SK-N-SH (cell line): ENCODE measurements at regions not wholly inside any gene's neighbourhood (a gene's known extent, or its start where the extent isn't known, plus 50 kb on each side); places are given as distances from the start of the nearest gene placed in this dataset.

ENCODE experiments used
- CTCF ChIP-seq: fragments of 200-600 bp; sonication (generic); IDR thresholded peaks from 2 replicates; pipeline ENCODE4 v1.6.1; 2017; ENCODE audit warnings: antibody characterized with exemption, mild to moderate bottlenecking, moderate library complexity
- EP300 ChIP-seq, 2 experiments: IDR thresholded peaks; 2 replicates each; pipeline versions ENCODE4 v1.4.0 to v1.6.1; 2012; ENCODE audit warnings: borderline replicate concordance in 1 of 2, low read depth in 1 of 2, low read length in 1 of 2
- FOXM1 ChIP-seq: IDR thresholded peaks from 2 replicates; pipeline ENCODE4 v1.4.0; 2012; ENCODE audit warnings: low read depth, mild to moderate bottlenecking
- GABPA ChIP-seq: IDR thresholded peaks from 2 replicates; pipeline ENCODE4 v1.4.0; 2012; ENCODE audit warnings: low read depth, mild to moderate bottlenecking
- RAD21 ChIP-seq: IDR thresholded peaks from 2 replicates; pipeline ENCODE4 v1.6.1; 2012; ENCODE audit warnings: mild to moderate bottlenecking, low read length
- RCOR1 ChIP-seq: fragments of 150-350 bp; IDR thresholded peaks from 2 replicates; pipeline ENCODE4 v1.6.1; 2017; ENCODE audit warnings: antibody characterized with exemption, low read length
- TCF12 ChIP-seq: IDR thresholded peaks from 2 replicates; pipeline ENCODE4 v1.4.0; 2012
- YY1 ChIP-seq: IDR thresholded peaks from 2 replicates; pipeline ENCODE4 v1.4.0; 2012; ENCODE audit warnings: low read depth, mild to moderate bottlenecking

- TF ChIP-seq FOXM1 = no peak
- TF ChIP-seq YY1 = no peak
- no peak for TF ChIP-seq TCF12
- no peak for TF ChIP-seq GABPA
- TF ChIP-seq RAD21 = no peak
- no peak for TF ChIP-seq CTCF
- no peak for TF ChIP-seq RCOR1
- TF ChIP-seq EP300 (IDR thresholded peaks at IDR 0.05; ENCODE audit: borderline replicate concordance in 1 of 2, low read depth in 1 of 2, low read length in 1 of 2) = no peak
These were observed 80.8 kb upstream of the RNU2-1 start for GRCh38 chr17:43314611-43315011.
